AG09319 (cell line): ENCODE measurements at regions not wholly inside any gene's neighbourhood (a gene's known extent, or its start where the extent isn't known, plus 50 kb on each side); places are given as distances from the start of the nearest gene placed in this dataset.
A peak's percentile ranks its signal among the peaks of the same experiment; 100 is the strongest.

Experiments
- DNase-seq: peaks from one replicate; pipeline ENCODE4 v3.0.0-alpha.2; 2010; ENCODE audit warnings: low read depth; ENCODE audit errors: extremely low read depth
- TF ChIP-seq, protein P1 (sequence below): IDR thresholded peaks from 2 replicates; pipeline ENCODE4 v1.5.1; 2011; ENCODE audit warnings: low read depth, mild to moderate bottlenecking, inconsistent platforms, low read length, moderate library complexity

DNA sequence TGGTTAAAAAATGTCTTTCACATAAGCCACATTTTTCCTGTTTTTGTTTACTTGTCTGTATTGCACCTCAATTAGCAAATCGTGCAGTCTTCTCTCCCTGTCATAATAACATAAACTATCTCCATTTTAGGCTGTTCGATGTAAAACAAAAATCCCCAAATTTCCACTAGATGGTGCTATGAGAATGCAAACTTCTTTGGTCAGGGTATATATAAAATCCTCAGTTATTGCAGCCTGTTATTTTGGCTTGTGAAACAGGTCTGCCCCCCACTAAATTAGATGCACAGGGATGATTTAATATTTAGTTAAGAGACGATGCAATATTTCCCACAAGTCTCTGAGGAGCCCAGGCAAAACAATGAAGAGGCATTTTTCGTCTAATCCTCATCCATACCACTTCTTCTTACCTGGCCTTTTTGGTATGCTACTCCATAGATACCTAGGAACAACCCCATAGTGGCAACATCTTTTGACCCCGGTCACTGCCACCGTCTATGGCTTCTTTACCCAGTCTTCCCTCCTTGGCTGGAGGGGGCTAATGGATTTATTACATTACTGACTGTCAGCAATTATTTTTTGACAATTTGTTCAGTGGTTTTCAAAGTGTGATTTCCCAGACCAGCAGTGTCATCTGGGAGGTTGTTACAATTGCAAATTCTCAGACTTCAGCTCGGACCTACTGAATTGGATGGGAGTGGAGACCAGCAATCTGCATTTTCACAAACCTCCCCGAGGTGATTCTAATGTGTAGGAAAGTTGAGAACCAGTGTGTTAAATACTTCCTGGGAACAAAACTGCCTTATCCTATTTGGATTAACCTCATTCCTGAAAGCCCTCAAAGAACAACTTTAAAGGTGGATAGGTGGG is 117.4 kb upstream of the CWC22 start:
- TF ChIP-seq, protein P1, sequence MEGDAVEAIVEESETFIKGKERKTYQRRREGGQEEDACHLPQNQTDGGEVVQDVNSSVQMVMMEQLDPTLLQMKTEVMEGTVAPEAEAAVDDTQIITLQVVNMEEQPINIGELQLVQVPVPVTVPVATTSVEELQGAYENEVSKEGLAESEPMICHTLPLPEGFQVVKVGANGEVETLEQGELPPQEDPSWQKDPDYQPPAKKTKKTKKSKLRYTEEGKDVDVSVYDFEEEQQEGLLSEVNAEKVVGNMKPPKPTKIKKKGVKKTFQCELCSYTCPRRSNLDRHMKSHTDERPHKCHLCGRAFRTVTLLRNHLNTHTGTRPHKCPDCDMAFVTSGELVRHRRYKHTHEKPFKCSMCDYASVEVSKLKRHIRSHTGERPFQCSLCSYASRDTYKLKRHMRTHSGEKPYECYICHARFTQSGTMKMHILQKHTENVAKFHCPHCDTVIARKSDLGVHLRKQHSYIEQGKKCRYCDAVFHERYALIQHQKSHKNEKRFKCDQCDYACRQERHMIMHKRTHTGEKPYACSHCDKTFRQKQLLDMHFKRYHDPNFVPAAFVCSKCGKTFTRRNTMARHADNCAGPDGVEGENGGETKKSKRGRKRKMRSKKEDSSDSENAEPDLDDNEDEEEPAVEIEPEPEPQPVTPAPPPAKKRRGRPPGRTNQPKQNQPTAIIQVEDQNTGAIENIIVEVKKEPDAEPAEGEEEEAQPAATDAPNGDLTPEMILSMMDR: peak; percentile 54
- peak; percentile 45 for DNase-seq

- peak; percentile 15 for DNase-seq
- TF ChIP-seq, protein P1: no peak
Measured at GRCh38 chr2:180122874-180123273, 115.8 kb upstream of the CWC22 start.

DNA sequence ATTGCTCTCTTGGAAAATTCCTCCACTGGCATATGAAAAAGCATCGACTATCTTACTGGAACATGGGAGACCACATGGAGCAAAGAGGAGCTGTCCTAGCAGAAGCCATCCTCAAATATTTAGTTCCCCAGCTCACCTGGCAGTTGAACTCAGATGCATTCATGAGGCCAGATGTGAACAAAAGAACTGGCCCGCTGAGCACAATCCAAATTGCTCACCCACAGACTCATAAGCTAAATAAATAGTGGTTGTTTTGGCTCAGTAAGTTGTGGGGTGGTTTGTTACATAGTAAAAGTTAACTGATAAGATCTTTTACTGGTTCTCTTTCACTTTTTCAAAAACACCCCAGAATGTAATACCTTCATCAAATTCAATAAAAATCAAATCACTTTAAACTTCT is 108.6 kb upstream of the CWC22 start:
- TF ChIP-seq, protein P1: no peak
- DNase-seq: no peak

DNA sequence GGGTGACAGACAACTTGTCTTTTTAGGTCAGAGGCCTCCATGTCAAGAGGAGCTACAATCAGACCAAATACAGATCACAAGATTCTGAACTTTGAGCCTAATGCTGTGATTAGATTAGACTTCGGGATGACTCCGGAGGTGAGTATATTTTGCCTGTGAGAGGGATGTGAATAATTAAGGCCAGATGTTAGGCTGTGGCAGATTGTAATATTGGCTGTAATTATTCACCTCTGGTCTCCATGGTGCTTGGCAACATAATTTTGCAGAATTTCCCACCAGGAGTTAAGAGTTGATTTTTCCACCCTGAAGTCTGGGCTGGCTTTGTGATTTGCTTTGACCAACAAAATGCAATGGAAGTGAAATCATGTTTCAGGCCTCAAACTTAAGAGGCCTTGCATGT is 108.2 kb upstream of the CWC22 start:
- TF ChIP-seq, protein P1: no peak
- DNase-seq: no peak

- TF ChIP-seq, protein P1: no peak
- no peak for DNase-seq
Measured at GRCh38 chr2:180111901-180112300, 104.8 kb upstream of the CWC22 start.

DNA sequence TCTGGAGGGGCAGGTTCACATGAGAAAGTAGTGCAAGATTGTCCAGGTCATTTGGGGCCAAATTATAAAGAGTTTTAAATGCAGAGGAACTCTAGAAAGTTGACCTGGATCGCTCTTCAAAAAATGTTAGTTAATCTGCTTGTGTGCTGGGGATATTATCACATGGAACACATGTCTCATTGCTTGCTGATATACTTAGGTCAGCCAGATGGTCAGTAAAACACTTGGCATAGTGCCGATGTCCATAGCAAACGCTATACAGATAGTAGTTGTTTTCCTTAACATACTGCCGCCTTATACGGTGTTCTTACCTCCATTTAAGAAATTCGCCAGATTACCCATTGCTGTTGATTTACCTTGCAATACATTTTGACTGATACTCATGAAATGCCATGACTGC is 103.4 kb upstream of the CWC22 start:
- TF ChIP-seq, protein P1: no peak
- DNase-seq: no peak

DNA sequence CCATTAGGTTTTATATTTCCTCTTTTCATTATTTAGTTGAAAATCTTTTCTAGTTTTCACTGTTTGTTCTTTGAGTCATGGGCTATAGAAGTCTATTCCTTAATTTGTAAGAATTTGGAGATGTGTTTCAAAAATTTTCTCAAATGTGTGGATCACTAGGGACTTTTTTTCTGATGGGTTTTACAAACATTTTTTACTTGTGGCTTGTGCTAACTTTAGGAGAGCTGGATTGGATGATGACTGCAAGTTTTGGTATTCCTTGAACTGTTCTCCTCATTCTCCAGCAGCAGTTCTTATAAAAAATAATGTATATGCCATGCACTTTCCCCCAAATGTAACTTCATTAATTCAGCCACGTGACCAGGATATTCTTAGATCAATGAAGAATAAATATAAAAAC is 94.7 kb upstream of the CWC22 start:
- TF ChIP-seq, protein P1: no peak
- DNase-seq: no peak
